Small intestine (tissue), 7 donors: ENCODE measurements at regions not wholly inside any gene's neighbourhood (a gene's known extent, or its start where the extent isn't known, plus 50 kb on each side); places are given as distances from the start of the nearest gene placed in this dataset.
"Not testable (repeated sequence)": the region's sequence is repeated elsewhere in the genome, so short reads cannot be mapped to it uniquely, and the experiment has no call there.

Source experiments
- DNase-seq, 2 donors: peaks; one replicate each; pipeline versions ENCODE4 v3.0.0 to v3.0.0-alpha.2; 2013
- FAIRE-seq: peaks from 2 replicates; lab custom pipeline; 2012; peaks lifted over from hg19 to GRCh38; lab: Jason Lieb, UNC
- H3K27ac ChIP-seq, 3 donors: one replicate each; pipeline ENCODE4 v1.5.1; 2013; ENCODE audit warnings: low read length in 2 of 3, mild to moderate bottlenecking in 2 of 3, control low read depth in 1 of 3, inconsistent platforms in 1 of 3, low read depth in 1 of 3, moderate library complexity in 1 of 3
- H3K27me3 ChIP-seq, 3 donors: one replicate each; pipeline ENCODE4 v1.6.1; 2013; ENCODE audit warnings: low read length in 3 of 3, inconsistent platforms in 1 of 3; ENCODE audit not compliant: control insufficient read depth in 3 of 3, insufficient read depth in 3 of 3
- H3K36me3 ChIP-seq, 3 donors: one replicate each; pipeline ENCODE4 v1.6.1; 2013; ENCODE audit warnings: low read length in 3 of 3, inconsistent platforms in 1 of 3, low read depth in 1 of 3, mild to moderate bottlenecking in 1 of 3, moderate library complexity in 1 of 3; ENCODE audit not compliant: control insufficient read depth in 3 of 3, insufficient read depth in 2 of 3
- H3K4me1 ChIP-seq, 3 donors: one replicate each; pipeline ENCODE4 v1.6.1; 2013; ENCODE audit warnings: low read length in 2 of 3, inconsistent platforms in 1 of 3, low read depth in 1 of 3, mild to moderate bottlenecking in 1 of 3, moderate library complexity in 1 of 3; ENCODE audit not compliant: control insufficient read depth in 3 of 3, insufficient read depth in 2 of 3
- H3K4me3 ChIP-seq, 3 donors: one replicate each; pipeline ENCODE4 v1.5.1; 2013; ENCODE audit warnings: low read length in 3 of 3, control low read depth in 1 of 3, inconsistent platforms in 1 of 3, low read depth in 1 of 3, mild to moderate bottlenecking in 1 of 3, moderate library complexity in 1 of 3
- H3K9me3 ChIP-seq, 2 donors: one replicate each; pipeline ENCODE4 v1.6.1; 2013; ENCODE audit warnings: low read depth in 1 of 2, low read length in 1 of 2; ENCODE audit not compliant: control insufficient read depth in 2 of 2, insufficient read depth in 1 of 2
- WGBS, 3 donors: extraction: QIAGEN DNeasy Blood & Tissue Kit; methylation state at CpG; one replicate each; pipeline ENCODE4 v1.1.7; 2013; 5-methylcytosine and 5-hydroxymethylcytosine counted together
- donor health status: healthy with polysubstance abuse.
- donor health status: control.
- donor health status: control.
- donor health status: Bipolar disorder and iron deficiency.
- donor health status: healthy.

- H3K27ac ChIP-seq, FAIRE-seq, H3K9me3 ChIP-seq, H3K27me3 ChIP-seq, H3K36me3 ChIP-seq, DNase-seq, H3K4me3 ChIP-seq, H3K4me1 ChIP-seq: not testable (repeated sequence)
- WGBS, 3 donors = 86 to 88% (median 87%) methylated on average over 2 of the region's 7 CpGs
Observed at GRCh38 chr2:87548681-87549536, 199.0 kb upstream of the PLGLB2 start.

- not testable (repeated sequence) for H3K36me3 ChIP-seq, H3K4me3 ChIP-seq, H3K9me3 ChIP-seq, FAIRE-seq, H3K4me1 ChIP-seq, H3K27ac ChIP-seq, H3K27me3 ChIP-seq, DNase-seq
Observed at GRCh38 chr2:87549561-87550202, 198.2 kb upstream of the PLGLB2 start.

- FAIRE-seq, H3K4me1 ChIP-seq, H3K9me3 ChIP-seq, DNase-seq, H3K36me3 ChIP-seq, H3K27ac ChIP-seq, H3K27me3 ChIP-seq, H3K4me3 ChIP-seq: not testable (repeated sequence)
- WGBS, 3 donors = no CpG with 5 or more reads among the region's 4 CpGs
Observed at GRCh38 chr2:87554678-87555077, 193.2 kb upstream of the PLGLB2 start.

- 68% methylated on average over 3 of the region's 4 CpGs; no CpG with 5 or more reads in 1 of the 3 donors for WGBS, 3 donors
- not testable (repeated sequence) for H3K27ac ChIP-seq, H3K9me3 ChIP-seq, FAIRE-seq, H3K4me3 ChIP-seq, DNase-seq, H3K27me3 ChIP-seq, H3K4me1 ChIP-seq, H3K36me3 ChIP-seq
Observed at GRCh38 chr2:87555082-87555481, 192.8 kb upstream of the PLGLB2 start.

- FAIRE-seq, H3K27ac ChIP-seq: not testable (repeated sequence)
- WGBS, 3 donors = 77 to 92% (median 86%) methylated on average over 2 to 3 of the region's 5 CpGs
Observed at GRCh38 chr2:87559001-87559400, 188.9 kb upstream of the PLGLB2 start.

GRCh38 chr2:87559735-87560134 is 188.2 kb upstream of the PLGLB2 start:
- H3K27me3 ChIP-seq, DNase-seq, H3K27ac ChIP-seq, H3K4me1 ChIP-seq, H3K4me3 ChIP-seq, FAIRE-seq, H3K36me3 ChIP-seq, H3K9me3 ChIP-seq: not testable (repeated sequence)
- WGBS, 3 donors = 100% methylated on average over 1 of the region's 2 CpGs

More at GRCh38 chr2:87559001-87559400, 188.9 kb upstream of the PLGLB2 start:
- H3K36me3 ChIP-seq, DNase-seq, H3K9me3 ChIP-seq, H3K4me1 ChIP-seq, H3K27me3 ChIP-seq, H3K4me3 ChIP-seq: not testable (repeated sequence)

GRCh38 chr2:87565116-87565515 is 182.8 kb upstream of the PLGLB2 start:
- DNase-seq, H3K27me3 ChIP-seq, H3K27ac ChIP-seq, H3K9me3 ChIP-seq, H3K4me3 ChIP-seq, H3K4me1 ChIP-seq, H3K36me3 ChIP-seq, FAIRE-seq: not testable (repeated sequence)
- WGBS, 3 donors = 89 to 97% (median 93%) methylated on average over 1 of the region's 3 CpGs

GRCh38 chr2:87566531-87566930 is 181.4 kb upstream of the PLGLB2 start:
- FAIRE-seq, H3K4me3 ChIP-seq, DNase-seq, H3K27ac ChIP-seq, H3K27me3 ChIP-seq, H3K4me1 ChIP-seq, H3K36me3 ChIP-seq, H3K9me3 ChIP-seq: not testable (repeated sequence)
- WGBS, 3 donors = 87 to 95% (median 91%) methylated on average over 3 of the region's 3 CpGs
